ENCODE measurements at regions not wholly inside any gene's neighbourhood (a gene's known extent, or its start where the extent isn't known, plus 50 kb on each side); places are given as distances from the start of the nearest gene placed in this dataset.
"Not testable (repeated sequence)": the region's sequence is repeated elsewhere in the genome, so short reads cannot be mapped to it uniquely, and the experiment has no call there.

- TF ChIP-seq, protein P1, sequence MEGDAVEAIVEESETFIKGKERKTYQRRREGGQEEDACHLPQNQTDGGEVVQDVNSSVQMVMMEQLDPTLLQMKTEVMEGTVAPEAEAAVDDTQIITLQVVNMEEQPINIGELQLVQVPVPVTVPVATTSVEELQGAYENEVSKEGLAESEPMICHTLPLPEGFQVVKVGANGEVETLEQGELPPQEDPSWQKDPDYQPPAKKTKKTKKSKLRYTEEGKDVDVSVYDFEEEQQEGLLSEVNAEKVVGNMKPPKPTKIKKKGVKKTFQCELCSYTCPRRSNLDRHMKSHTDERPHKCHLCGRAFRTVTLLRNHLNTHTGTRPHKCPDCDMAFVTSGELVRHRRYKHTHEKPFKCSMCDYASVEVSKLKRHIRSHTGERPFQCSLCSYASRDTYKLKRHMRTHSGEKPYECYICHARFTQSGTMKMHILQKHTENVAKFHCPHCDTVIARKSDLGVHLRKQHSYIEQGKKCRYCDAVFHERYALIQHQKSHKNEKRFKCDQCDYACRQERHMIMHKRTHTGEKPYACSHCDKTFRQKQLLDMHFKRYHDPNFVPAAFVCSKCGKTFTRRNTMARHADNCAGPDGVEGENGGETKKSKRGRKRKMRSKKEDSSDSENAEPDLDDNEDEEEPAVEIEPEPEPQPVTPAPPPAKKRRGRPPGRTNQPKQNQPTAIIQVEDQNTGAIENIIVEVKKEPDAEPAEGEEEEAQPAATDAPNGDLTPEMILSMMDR (IDR thresholded peaks at IDR 0.05), result no peak
- no peak for TF ChIP-seq POLR2A (IDR thresholded peaks at IDR 0.05)
- 75 to 92% methylated on average over 6 of the region's 6 CpGs for WGBS, 2 donors
- DNase-seq (ENCODE audit: low spot score in 2 of 2), result peak in 1 of 2 donors; percentile 65
- H3K4me3 ChIP-seq (ENCODE audit: low read depth, poor library complexity, severe bottlenecking), result no peak overlapping the region
- intact Hi-C loops (cut with DNase I; ENCODE audit: low total_unique reads), result no loop called here
Observed at GRCh38 chr20:19868441-19868840, 110.4 kb downstream of the RIN2 start.

GRCh38 chr20:19872001-19872400, 113.9 kb downstream of the RIN2 start:
- TF ChIP-seq, protein P1 (IDR thresholded peaks at IDR 0.05), result no peak
- no peak for TF ChIP-seq POLR2A (IDR thresholded peaks at IDR 0.05)
- no peak overlapping the region for H3K4me3 ChIP-seq (ENCODE audit: low read depth, poor library complexity, severe bottlenecking)
- peak in 1 of 2 donors; percentile 18 for DNase-seq (ENCODE audit: low spot score in 2 of 2)
- 88 to 90% methylated on average over 3 of the region's 3 CpGs for WGBS, 2 donors
- intact Hi-C loops (cut with DNase I; ENCODE audit: low total_unique reads), result no loop called here

DNA sequence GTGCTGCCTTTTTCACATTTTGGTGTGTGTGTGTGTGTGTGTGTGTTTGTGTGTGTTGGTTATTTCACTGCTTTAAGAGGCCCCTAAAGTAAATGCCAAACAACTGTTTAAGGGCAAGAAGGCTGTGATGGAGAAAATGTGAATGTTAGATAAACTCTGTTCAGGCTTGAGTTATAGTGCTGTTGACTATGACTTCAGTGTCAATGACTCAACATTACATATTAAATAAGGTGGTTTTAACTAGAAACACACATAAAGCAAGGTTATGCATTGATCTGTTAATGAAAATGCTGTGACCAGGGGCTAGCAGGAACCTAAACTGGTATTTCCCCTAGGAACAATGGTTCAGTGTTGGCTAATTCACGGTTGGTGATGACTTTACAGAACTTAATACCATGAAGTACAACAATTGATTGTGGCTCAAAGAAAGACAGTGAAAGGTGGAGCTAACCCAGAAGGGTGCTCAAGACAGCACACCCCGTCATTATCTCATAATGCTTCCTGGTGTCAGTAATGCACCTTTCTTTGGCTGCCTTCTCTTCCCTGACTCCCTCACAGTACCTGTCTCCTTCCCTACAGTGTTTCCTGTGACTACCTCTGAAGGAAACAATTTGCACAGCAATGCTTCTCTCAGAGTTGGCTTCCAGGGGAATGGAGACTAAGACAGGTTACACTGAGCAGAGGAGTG, 116.1 kb downstream of the RIN2 start:
- no peak overlapping the region for H3K4me3 ChIP-seq (ENCODE audit: low read depth, poor library complexity, severe bottlenecking)
- no peak for DNase-seq (ENCODE audit: low spot score in 2 of 2)
- intact Hi-C loops (cut with DNase I; ENCODE audit: low total_unique reads), result no loop called here
- TF ChIP-seq, protein P1 (IDR thresholded peaks at IDR 0.05), result no peak
- TF ChIP-seq POLR2A (IDR thresholded peaks at IDR 0.05), result no peak
- WGBS, 2 donors, result 87 to 94% methylated on average over 2 of the region's 2 CpGs

GRCh38 chr20:19875376-19876221, 117.5 kb downstream of the RIN2 start:
- TF ChIP-seq, protein P1 (IDR thresholded peaks at IDR 0.05), result no peak
- no peak for TF ChIP-seq POLR2A (IDR thresholded peaks at IDR 0.05)
- intact Hi-C loops (cut with DNase I; ENCODE audit: low total_unique reads), result no loop called here
- peak in 1 of 2 donors; percentile 52 for DNase-seq (ENCODE audit: low spot score in 2 of 2)
- H3K4me3 ChIP-seq (ENCODE audit: low read depth, poor library complexity, severe bottlenecking), result no peak overlapping the region
- whole genome bisulfite sequencing, 2 donors, result 63 to 64% methylated on average over 11 of the region's 11 CpGs

GRCh38 chr20:19876828-19877460, 118.9 kb downstream of the RIN2 start:
- WGBS, 2 donors, result 87 to 92% methylated on average over 5 of the region's 5 CpGs
- DNase-seq (ENCODE audit: low spot score in 2 of 2), result no peak
- TF ChIP-seq, protein P1 (IDR thresholded peaks at IDR 0.05), result no peak
- no peak for TF ChIP-seq POLR2A (IDR thresholded peaks at IDR 0.05)
- intact Hi-C loops (cut with DNase I; ENCODE audit: low total_unique reads), result no loop called here
- no peak overlapping the region for H3K4me3 ChIP-seq (ENCODE audit: low read depth, poor library complexity, severe bottlenecking)

GRCh38 chr20:19879874-19880255, 121.8 kb downstream of the RIN2 start:
- DNase-seq (ENCODE audit: low spot score in 2 of 2); H3K4me3 ChIP-seq (ENCODE audit: low read depth, poor library complexity, severe bottlenecking); intact Hi-C loops (cut with DNase I; ENCODE audit: low total_unique reads): not testable (repeated sequence)
- WGBS, 2 donors, result 96 to 97% methylated on average over 4 of the region's 4 CpGs
